ENCODE measurements at regions not wholly inside any gene's neighbourhood (a gene's known extent, or its start where the extent isn't known, plus 50 kb on each side); places are given as distances from the start of the nearest gene placed in this dataset.
"Not testable (repeated sequence)": the region's sequence is repeated elsewhere in the genome, so short reads cannot be mapped to it uniquely, and the experiment has no call there.

DNA sequence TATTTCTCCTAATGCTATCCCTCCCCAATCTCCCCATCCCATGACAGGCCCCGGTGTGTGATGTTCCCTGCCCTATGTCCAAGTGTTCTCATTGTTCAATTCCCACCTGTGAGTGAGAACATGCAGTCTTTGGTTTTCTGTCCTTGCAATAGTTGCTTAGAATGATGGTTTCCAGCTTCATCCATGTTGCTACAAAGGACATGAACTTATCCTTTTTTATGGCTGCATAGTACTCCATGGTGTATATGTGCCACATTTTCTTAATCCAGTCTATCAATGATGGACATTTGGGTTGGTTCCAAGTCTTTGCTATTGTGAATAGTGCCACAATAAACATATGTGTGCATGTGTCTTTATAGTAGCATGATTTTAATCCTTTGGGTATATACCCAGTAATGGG lies 51.3 kb upstream of the RIOK2 start:
- DNase-seq (ENCODE audit: extremely low read depth in 1 of 11, low read depth in 9 of 11, low spot score in 4 of 11): not testable (repeated sequence)

DNA sequence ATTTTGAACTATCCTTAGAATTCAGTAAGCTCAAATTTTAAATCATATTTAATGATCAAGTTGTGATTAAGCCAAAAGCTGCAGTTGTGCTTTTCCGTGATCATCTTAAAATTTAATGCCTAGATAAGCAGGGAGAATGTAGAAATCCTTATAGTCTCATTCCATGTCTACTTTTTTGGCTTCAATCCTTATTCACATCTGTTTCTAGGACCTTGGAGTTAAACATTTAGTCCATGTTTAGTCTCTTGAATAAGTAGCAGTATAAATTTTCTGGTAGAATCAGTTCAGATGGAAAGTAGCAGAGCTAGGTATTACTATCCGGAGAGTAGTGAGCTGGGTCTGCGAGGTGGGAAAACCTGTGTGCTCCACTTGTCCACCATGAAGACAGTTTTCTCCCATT lies 59.3 kb upstream of the RIOK2 start:
- DNase-seq (ENCODE audit: extremely low read depth in 1 of 11, low read depth in 9 of 11, low spot score in 4 of 11): no peak

DNA sequence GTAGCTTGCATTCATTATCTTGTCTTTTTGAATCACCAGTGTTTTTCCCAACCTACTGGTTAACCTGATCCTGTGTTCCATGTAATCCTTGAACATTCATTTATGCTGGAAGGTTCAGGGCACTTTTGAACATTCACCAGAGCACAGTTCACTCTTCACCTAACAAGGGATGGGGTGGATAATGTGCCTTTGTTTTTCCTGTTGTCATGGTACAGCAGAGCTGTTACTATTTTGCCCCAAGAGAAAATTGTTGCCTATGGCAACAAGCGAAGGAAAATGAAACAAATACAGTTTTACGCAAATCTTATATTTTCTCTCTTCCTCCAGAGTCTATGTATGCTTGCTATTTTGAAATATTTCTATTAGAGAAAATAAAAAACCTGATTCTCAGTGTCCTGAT lies 60.3 kb upstream of the RIOK2 start:
- no peak for DNase-seq (ENCODE audit: extremely low read depth in 1 of 11, low read depth in 9 of 11, low spot score in 4 of 11)

GRCh38 chr5:97245386-97245785 lies 62.3 kb upstream of the RIOK2 start:
- DNase-seq (ENCODE audit: extremely low read depth in 1 of 11, low read depth in 9 of 11, low spot score in 4 of 11): peak in 6 of 11 donors; percentile 8 to 48 (median 19)

DNA sequence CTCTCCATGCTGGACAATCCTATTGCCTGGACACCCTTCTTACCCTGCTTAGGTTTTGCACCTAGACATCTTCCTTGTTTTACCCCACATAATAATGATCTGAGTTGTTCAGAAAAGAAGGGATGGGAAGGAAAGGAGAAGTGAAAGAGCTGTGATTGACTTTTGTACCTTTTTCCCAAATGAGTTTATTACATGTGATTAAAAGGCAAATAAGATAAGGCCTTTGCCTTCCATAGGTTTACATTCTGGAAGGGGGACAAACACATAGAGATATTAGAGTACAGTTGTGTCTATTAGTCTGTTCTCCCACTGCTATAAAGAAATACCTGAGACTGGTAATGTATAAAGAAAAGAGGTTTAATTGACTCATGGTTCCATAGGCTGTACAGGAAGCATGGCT lies 67.1 kb upstream of the RIOK2 start:
- DNase-seq (ENCODE audit: extremely low read depth in 1 of 11, low read depth in 9 of 11, low spot score in 4 of 11): no peak

DNA sequence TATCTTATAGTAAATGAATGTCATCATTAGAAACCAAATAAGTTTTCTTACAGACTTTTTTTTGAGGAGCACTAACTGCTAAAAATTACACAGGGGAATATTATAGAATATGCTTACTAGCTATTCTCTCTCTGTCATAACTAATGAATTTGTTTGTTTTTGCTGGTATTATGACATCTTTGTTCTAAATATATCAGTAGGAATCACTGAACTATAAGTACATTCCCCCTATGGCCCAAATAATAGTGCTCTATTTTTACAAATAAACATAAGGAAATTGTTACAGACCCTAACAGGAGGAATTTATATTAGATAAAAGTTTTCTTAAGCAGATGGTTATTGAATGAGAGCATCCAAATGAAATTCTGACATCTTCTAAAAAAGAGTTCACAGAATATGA lies 83.0 kb upstream of the RIOK2 start:
- no peak for DNase-seq (ENCODE audit: extremely low read depth in 1 of 11, low read depth in 9 of 11, low spot score in 4 of 11)

DNA sequence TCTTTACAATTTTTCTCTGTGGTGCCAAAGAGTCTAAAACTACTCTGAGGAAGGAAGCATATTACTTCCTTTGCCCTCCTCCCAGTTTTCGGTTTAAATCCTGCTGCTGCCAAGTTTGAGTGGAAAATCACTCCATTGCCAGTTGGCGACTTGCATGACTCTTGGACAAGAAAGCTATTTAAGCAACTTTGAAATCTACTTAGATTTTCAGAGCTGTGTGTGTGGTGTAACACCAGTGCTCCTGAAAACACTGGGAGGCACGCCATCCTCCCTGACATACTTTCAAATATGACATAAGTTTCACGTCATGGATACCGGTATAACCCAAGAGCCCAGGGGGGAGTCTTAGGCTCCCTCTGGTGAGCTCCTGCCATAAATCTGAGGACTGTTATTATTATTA lies 83.5 kb upstream of the RIOK2 start:
- no peak for DNase-seq (ENCODE audit: extremely low read depth in 1 of 11, low read depth in 9 of 11, low spot score in 4 of 11)

- DNase-seq (ENCODE audit: extremely low read depth in 1 of 11, low read depth in 9 of 11, low spot score in 4 of 11): no peak
Measured at GRCh38 chr5:97267767-97268166, 84.7 kb upstream of the RIOK2 start.

GRCh38 chr5:97276474-97277120 lies 93.5 kb upstream of the RIOK2 start:
- DNase-seq (ENCODE audit: extremely low read depth in 1 of 11, low read depth in 9 of 11, low spot score in 4 of 11): no peak

DNA sequence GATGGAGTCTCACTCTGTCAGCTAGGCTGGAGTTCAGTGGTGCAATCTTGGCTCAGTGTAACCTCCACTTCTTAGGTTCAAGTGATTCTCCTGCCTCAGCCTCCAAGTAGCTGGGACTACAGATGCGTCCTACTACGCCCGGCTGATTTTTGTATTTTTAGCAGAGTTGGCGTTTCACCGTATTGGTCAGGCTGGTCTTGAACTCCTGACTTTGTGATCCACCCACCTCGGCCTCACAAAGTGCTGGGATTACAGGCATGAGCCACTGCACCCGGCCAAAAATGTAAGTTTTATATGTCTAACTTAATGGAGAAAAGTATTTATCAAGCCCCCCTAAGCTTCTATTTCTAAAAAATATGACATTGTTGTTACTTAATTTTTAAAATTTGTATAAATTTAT lies 98.2 kb upstream of the RIOK2 start:
- DNase-seq (ENCODE audit: extremely low read depth in 1 of 11, low read depth in 9 of 11, low spot score in 4 of 11): no peak

- peak in 7 of 11 donors; percentile 1 to 23 (median 9) for DNase-seq (ENCODE audit: extremely low read depth in 1 of 11, low read depth in 9 of 11, low spot score in 4 of 11)
Measured at GRCh38 chr5:97297063-97297703, 114.1 kb upstream of the RIOK2 start.

GRCh38 chr5:97297704-97298091 lies 114.7 kb upstream of the RIOK2 start:
- DNase-seq (ENCODE audit: extremely low read depth in 1 of 11, low read depth in 9 of 11, low spot score in 4 of 11): no peak

DNA sequence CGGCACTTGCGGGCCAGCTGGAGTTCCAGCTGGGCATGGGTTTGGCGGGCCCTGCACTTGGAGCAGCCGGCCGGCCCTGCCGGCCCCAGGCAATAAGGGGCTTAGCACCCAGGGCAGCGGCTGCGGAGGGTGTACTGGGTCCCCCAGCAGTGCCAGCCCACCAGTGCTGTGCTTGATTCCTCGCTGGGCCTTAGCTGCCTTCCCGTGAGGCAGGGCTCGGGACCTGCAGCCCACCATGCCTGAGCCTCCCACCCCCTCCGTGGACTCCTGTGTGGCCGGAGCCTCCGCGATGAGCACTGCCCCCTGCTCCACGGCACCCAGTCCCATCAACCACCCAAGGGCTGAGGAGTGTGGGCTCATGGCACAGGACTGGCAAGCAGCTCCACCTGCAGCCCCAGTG lies 118.1 kb upstream of the RIOK2 start:
- not testable (repeated sequence) for DNase-seq (ENCODE audit: extremely low read depth in 1 of 11, low read depth in 9 of 11, low spot score in 4 of 11)

DNA sequence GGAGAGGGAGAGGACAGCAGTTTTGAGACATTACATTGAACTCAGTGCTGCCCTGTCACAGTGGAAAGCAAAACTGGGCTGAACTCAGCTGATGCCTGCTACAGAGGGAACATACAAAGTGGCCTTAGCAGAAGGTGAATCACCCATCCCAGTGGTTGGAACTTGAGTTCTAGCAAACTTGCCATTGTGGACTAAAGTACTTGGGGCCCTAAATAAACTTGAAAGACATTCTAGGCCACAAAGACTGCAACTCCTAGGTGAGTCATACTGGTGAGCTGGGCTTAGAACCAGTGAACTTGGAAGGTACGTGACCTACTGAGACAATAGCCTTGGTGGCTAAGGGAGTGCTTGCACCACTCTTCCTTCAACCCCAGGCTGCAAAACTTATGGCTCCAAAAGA lies 155.7 kb upstream of the RIOK2 start:
- DNase-seq (ENCODE audit: extremely low read depth in 1 of 11, low read depth in 9 of 11, low spot score in 4 of 11): no peak

- no peak for DNase-seq (ENCODE audit: extremely low read depth in 1 of 11, low read depth in 9 of 11, low spot score in 4 of 11)
Measured at GRCh38 chr5:97355775-97356174, 172.7 kb upstream of the RIOK2 start.

- DNase-seq (ENCODE audit: extremely low read depth in 1 of 11, low read depth in 9 of 11, low spot score in 4 of 11): no peak
Measured at GRCh38 chr5:97363577-97363976, 180.5 kb upstream of the RIOK2 start.

DNA sequence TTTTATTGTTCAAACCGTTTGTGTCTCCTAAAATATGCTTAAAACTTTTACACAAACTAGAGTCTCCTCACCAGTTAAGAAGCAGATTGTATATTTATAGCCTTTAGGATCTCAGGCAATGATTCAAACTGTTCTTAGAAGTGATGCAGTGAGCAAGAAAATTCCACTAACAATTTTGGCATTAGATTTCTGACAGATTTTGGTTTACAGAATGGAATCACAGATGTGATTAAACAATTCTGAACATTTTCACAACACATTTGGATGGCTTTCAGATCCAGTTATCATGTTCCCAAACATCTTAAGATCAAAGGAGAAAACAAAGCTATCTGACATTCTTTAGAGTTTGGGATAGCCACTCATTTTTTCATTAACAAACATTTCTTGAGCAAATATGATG lies 181.7 kb upstream of the RIOK2 start:
- DNase-seq (ENCODE audit: extremely low read depth in 1 of 11, low read depth in 9 of 11, low spot score in 4 of 11): no peak

DNA sequence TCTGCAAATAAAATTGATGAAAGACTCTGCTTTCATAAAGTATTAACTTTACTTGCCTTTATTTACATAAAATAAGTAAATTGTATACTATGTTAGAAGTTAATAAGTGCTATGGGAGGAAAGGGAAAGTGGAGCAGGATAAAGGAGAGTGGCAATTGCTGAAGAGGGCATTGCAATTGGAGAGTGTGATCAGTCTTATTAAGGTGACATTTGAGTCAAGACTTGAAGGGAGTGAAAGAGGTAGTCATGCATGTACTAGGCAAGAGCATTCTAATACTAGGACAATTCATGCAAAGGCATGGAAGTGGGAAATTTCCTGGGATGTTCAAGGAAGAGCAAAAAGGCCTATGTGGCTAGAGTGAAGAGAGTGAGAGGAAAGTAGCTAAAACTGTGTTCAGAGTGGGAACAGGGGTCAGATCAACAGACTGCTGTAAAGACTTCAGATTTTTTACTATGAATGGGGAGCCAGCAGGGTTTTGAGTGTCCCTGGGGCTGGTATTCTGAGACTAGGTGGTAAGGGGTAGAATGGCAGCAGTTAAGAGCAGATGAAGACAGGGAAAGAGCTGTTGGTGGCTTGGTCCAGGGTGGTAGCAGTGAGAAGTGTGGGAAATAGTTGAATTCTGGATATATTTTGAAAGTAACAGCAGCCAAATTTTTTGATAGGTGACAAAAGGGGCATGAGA lies 182.3 kb upstream of the RIOK2 start:
- DNase-seq (ENCODE audit: extremely low read depth in 1 of 11, low read depth in 9 of 11, low spot score in 4 of 11): peak in 7 of 11 donors; percentile 0 to 18 (median 4)

DNA sequence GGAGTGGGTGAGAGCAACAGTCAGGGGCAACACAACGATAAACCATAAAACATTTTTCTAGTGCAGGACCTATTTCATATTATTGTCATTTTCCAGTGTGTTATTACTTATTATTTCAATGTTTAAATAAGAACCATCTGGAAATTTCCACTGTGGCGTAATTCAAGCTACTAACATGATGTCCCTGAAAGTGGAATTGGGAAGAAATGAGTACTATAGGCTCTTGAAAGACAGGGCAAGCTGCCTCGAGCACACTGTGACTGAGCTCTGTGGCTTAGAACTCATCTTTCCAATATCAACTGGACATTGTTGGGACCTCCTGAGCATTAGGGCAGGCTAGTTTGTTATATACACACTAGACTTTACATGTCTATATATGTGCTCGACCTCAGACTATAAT lies 182.9 kb upstream of the RIOK2 start:
- DNase-seq (ENCODE audit: extremely low read depth in 1 of 11, low read depth in 9 of 11, low spot score in 4 of 11): no peak

GRCh38 chr5:97375959-97376358 lies 192.9 kb upstream of the RIOK2 start:
- DNase-seq (ENCODE audit: extremely low read depth in 1 of 11, low read depth in 9 of 11, low spot score in 4 of 11): no peak

- no peak for DNase-seq (ENCODE audit: extremely low read depth in 1 of 11, low read depth in 9 of 11, low spot score in 4 of 11)
Measured at GRCh38 chr5:97377582-97377981, 194.5 kb upstream of the RIOK2 start.
